ENCODE measurements at regions not wholly inside any gene's neighbourhood (a gene's known extent, or its start where the extent isn't known, plus 50 kb on each side); places are given as distances from the start of the nearest gene placed in this dataset.

DNA sequence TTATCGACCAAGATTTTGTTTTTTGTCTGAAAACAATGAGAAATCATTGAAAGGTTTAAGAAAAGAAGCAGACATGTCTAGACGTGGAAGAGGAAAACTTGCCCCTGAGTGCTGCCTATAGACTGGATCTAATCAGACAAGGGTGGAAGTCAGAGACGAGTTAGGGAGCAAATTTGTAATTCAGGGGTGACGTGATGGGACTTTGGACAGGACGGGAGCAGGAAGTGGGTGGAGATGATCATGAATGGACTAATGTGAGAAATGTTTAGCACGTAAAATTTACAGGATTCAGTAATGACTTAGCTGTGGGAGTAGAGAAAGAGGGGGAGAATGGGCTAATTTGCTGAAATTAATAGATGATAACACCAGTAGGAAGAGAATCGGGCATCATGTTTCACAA is 117.0 kb upstream of the EPHA4 start:
- TF ChIP-seq GABPA (IDR thresholded peaks at IDR 0.05; ENCODE audit: low read depth, low read length): no peak
- no peak for TF ChIP-seq GABPA (CRISPR knock-in tag; IDR thresholded peaks at IDR 0.05; ENCODE audit: low read depth)
- TF ChIP-seq CTCF (CRISPR knock-in tag; IDR thresholded peaks at IDR 0.05): no peak
- TF ChIP-seq KLF11 (CRISPR knock-in tag; IDR thresholded peaks at IDR 0.05): no peak
- TF ChIP-seq ELF1 (CRISPR knock-in tag; IDR thresholded peaks at IDR 0.05): no peak
- TF ChIP-seq MAZ (IDR thresholded peaks at IDR 0.05; ENCODE audit: borderline replicate concordance, low read depth, low read length): no peak
- no peak for TF ChIP-seq MAZ (CRISPR knock-in tag; IDR thresholded peaks at IDR 0.05; ENCODE audit: low read depth)

All from HepG2 (cell line).